ENCODE measurements at regions not wholly inside any gene's neighbourhood (a gene's known extent, or its start where the extent isn't known, plus 50 kb on each side); places are given as distances from the start of the nearest gene placed in this dataset.

DNA sequence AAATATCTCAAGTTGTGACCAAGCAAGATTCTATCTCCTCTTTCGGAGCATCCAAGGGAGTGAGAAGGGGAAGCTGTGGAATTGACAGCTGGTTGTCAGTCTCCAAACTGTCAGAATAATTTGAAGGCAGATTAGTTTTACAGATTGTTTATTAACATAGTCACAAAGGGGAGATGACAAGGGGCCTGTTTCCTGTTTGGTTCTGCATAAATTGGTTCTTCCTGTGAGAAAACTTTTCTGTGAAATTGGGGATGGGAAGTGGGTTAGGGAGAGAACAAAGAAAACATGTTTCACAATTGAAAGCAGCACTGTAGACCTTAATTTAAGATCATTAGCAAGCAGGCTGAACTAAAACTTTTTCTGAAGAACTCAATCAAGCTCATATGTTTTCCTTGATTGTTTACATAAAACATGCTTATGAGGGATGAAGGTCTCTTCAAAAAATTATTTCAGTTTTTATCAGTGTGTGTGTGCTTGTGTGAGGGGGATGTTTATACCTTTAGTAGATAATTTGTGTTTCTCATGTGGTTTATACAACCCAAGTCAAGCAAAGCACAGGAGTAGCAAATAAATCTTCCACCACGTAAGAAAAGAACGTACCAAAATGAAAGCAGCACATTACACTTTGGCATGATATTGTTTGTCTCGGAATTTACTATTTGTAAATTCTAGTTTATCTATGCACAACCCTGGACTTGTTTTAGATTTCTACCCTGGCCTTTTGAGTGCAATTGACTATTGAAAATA is 604.9 kb upstream of the CDH2 start:
- TF ChIP-seq POLR2AphosphoS5 (IDR thresholded peaks at IDR 0.05; ENCODE audit: low read depth, low read length) (no peak), TCF7L2 (IDR thresholded peaks at IDR 0.05; ENCODE audit: low read depth, low read length) (no peak), SIN3A (IDR thresholded peaks at IDR 0.05; ENCODE audit: borderline replicate concordance, insufficient read depth, low read depth, low read length) (no peak)
- TF ChIP-seq, protein P1, sequence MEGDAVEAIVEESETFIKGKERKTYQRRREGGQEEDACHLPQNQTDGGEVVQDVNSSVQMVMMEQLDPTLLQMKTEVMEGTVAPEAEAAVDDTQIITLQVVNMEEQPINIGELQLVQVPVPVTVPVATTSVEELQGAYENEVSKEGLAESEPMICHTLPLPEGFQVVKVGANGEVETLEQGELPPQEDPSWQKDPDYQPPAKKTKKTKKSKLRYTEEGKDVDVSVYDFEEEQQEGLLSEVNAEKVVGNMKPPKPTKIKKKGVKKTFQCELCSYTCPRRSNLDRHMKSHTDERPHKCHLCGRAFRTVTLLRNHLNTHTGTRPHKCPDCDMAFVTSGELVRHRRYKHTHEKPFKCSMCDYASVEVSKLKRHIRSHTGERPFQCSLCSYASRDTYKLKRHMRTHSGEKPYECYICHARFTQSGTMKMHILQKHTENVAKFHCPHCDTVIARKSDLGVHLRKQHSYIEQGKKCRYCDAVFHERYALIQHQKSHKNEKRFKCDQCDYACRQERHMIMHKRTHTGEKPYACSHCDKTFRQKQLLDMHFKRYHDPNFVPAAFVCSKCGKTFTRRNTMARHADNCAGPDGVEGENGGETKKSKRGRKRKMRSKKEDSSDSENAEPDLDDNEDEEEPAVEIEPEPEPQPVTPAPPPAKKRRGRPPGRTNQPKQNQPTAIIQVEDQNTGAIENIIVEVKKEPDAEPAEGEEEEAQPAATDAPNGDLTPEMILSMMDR (IDR thresholded peaks at IDR 0.05), result no peak

Measured in Panc1 (cell line).